GF-D8 (cell line): ENCODE measurements at regions not wholly inside any gene's neighbourhood (a gene's known extent, or its start where the extent isn't known, plus 50 kb on each side); places are given as distances from the start of the nearest gene placed in this dataset.

Source experiments
- DNase-seq: peaks from one replicate; lab custom pipeline; 2025; lab: John Stamatoyannopoulos, UW

GRCh38 chr22:49481659-49482399, 345.8 kb downstream of the BRD1 start:
- DNase-seq = no peak

GRCh38 chr22:49480896-49481658, 346.6 kb downstream of the BRD1 start:
- no peak for DNase-seq

- DNase-seq = no peak
Observed at GRCh38 chr22:49480331-49480730, 347.3 kb downstream of the BRD1 start.

GRCh38 chr22:49479566-49479965, 348.1 kb downstream of the BRD1 start:
- DNase-seq = no peak

- no peak for DNase-seq
Observed at GRCh38 chr22:49476800-49477400, 350.8 kb downstream of the BRD1 start.

GRCh38 chr22:49476176-49476575, 351.5 kb downstream of the BRD1 start:
- DNase-seq = no peak

GRCh38 chr22:49475253-49475652, 352.4 kb downstream of the BRD1 start:
- DNase-seq = no peak

- DNase-seq = no peak
Observed at GRCh38 chr22:49473286-49473685, 354.4 kb downstream of the BRD1 start.

GRCh38 chr22:49470741-49471503, 356.8 kb downstream of the BRD1 start:
- DNase-seq = no peak

- DNase-seq = no peak
Observed at GRCh38 chr22:49469896-49470740, 357.6 kb downstream of the BRD1 start.

GRCh38 chr22:49468487-49469198, 359.0 kb downstream of the BRD1 start:
- no peak for DNase-seq

- DNase-seq = no peak
Observed at GRCh38 chr22:49466878-49467595, 360.6 kb downstream of the BRD1 start.

- DNase-seq = no peak
Observed at GRCh38 chr22:49464037-49464436, 363.6 kb downstream of the BRD1 start.

GRCh38 chr22:49462795-49463194, 364.9 kb downstream of the BRD1 start:
- DNase-seq = peak; percentile 41

- no peak for DNase-seq
Observed at GRCh38 chr22:49462291-49462690, 365.4 kb downstream of the BRD1 start.

GRCh38 chr22:49461674-49462073, 366.0 kb downstream of the BRD1 start:
- DNase-seq = no peak

GRCh38 chr22:49460592-49461281, 366.9 kb downstream of the BRD1 start:
- no peak for DNase-seq

GRCh38 chr22:49460091-49460490, 367.6 kb downstream of the BRD1 start:
- DNase-seq = no peak

- no peak for DNase-seq
Observed at GRCh38 chr22:49458708-49459099, 369.0 kb downstream of the BRD1 start.
